PFSK-1 (cell line): ENCODE measurements at regions not wholly inside any gene's neighbourhood (a gene's known extent, or its start where the extent isn't known, plus 50 kb on each side); places are given as distances from the start of the nearest gene placed in this dataset.

Experiments
- FOXP2 ChIP-seq: optimal IDR thresholded peaks from 2 replicates; pipeline ENCODE3; 2011; ENCODE audit warnings: borderline replicate concordance, control low read depth, inconsistent platforms; ENCODE audit not compliant: insufficient read depth; ENCODE audit errors: extremely low read length, extremely low read depth
- POLR2AphosphoS5 ChIP-seq: IDR thresholded peaks from 2 replicates; pipeline ENCODE4 v1.6.1; 2012; ENCODE audit warnings: low read depth, mild to moderate bottlenecking, control low read depth, low read length, moderate library complexity
- SIN3A ChIP-seq: IDR thresholded peaks from 2 replicates; pipeline ENCODE4 v1.6.1; 2012; ENCODE audit warnings: mild to moderate bottlenecking, low read length, moderate library complexity, borderline replicate concordance; ENCODE audit not compliant: insufficient read depth
- TAF1 ChIP-seq: IDR thresholded peaks from 2 replicates; pipeline ENCODE4 v1.6.1; 2012; ENCODE audit warnings: low read length, control low read depth, borderline replicate concordance; ENCODE audit not compliant: insufficient read depth
- TF ChIP-seq, protein P1 (sequence below), 2 experiments: IDR thresholded peaks; 2 replicates each; pipeline versions ENCODE4 v1.6.1 to v1.8.0; 2011 to 2012; ENCODE audit warnings: low read depth in 2 of 2, low read length in 2 of 2, control low read depth in 1 of 2, inconsistent platforms in 1 of 2, mild to moderate bottlenecking in 1 of 2, moderate library complexity in 1 of 2; ENCODE audit not compliant: insufficient read depth in 1 of 2

DNA sequence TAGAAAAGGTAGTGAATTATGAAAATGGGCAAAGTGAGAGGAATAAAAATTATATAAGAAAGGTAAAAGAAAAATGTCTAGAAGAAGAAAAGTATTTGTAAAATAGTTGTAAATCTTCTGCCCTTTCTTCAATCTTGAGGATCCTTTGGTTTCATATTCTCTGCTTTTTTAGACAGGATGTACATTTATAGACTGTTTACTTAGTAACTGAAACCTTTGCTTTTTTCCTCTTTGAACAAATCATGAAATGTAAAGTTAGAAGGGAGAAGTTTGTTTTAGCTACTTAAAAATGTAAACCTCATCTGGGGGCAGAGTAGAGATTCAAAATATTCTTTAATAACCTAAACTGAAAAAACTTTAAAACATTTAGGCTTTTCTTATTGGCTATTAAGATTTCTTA is 150.4 kb upstream of the ITGA4 start:
- TF ChIP-seq, protein P1, sequence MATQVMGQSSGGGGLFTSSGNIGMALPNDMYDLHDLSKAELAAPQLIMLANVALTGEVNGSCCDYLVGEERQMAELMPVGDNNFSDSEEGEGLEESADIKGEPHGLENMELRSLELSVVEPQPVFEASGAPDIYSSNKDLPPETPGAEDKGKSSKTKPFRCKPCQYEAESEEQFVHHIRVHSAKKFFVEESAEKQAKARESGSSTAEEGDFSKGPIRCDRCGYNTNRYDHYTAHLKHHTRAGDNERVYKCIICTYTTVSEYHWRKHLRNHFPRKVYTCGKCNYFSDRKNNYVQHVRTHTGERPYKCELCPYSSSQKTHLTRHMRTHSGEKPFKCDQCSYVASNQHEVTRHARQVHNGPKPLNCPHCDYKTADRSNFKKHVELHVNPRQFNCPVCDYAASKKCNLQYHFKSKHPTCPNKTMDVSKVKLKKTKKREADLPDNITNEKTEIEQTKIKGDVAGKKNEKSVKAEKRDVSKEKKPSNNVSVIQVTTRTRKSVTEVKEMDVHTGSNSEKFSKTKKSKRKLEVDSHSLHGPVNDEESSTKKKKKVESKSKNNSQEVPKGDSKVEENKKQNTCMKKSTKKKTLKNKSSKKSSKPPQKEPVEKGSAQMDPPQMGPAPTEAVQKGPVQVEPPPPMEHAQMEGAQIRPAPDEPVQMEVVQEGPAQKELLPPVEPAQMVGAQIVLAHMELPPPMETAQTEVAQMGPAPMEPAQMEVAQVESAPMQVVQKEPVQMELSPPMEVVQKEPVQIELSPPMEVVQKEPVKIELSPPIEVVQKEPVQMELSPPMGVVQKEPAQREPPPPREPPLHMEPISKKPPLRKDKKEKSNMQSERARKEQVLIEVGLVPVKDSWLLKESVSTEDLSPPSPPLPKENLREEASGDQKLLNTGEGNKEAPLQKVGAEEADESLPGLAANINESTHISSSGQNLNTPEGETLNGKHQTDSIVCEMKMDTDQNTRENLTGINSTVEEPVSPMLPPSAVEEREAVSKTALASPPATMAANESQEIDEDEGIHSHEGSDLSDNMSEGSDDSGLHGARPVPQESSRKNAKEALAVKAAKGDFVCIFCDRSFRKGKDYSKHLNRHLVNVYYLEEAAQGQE (IDR thresholded peaks at IDR 0.05; ENCODE audit: insufficient read depth in 1 of 2, low read depth in 2 of 2, low read length in 2 of 2): no peak
- TF ChIP-seq FOXP2: no peak
- TF ChIP-seq TAF1: no peak
- no peak for TF ChIP-seq POLR2AphosphoS5
- no peak for TF ChIP-seq SIN3A
